Caco-2 (cell line): ENCODE measurements at regions not wholly inside any gene's neighbourhood (a gene's known extent, or its start where the extent isn't known, plus 50 kb on each side); places are given as distances from the start of the nearest gene placed in this dataset.
"Not testable (repeated sequence)": the region's sequence is repeated elsewhere in the genome, so short reads cannot be mapped to it uniquely, and the experiment has no call there.

Experiments
- BruUV-seq: library from RNA; stranded (reverse); fragments of 400-500 nt; replicated peaks from 2 replicates; lab custom pipeline; 2021; lab: Mats Ljungman, UMichigan
- CTCF ChIA-PET: fragments of 300-600 bp; sonication (Branson Sonifier 250); formaldehyde crosslinking; loops from one replicate; lab custom pipeline; 2022; ENCODE audit warnings: antibody characterized with exemption; lab: Charles Lee
- POLR2A ChIA-PET: fragments of 300-600 bp; sonication (Branson Sonifier 250); formaldehyde crosslinking; loops from one replicate; lab custom pipeline; 2022; ENCODE audit warnings: antibody characterized with exemption; lab: Charles Lee
- DNase-seq, 2 experiments: peaks; one replicate each; pipeline versions ENCODE4 v3.0.0 to v3.0.0-alpha.2; 2020 to 2022
- H3K27me3 ChIP-seq: replicated peaks from 2 replicates; pipeline ENCODE4 v1.6.0; 2011; ENCODE audit warnings: low read length; ENCODE audit not compliant: control insufficient read depth, insufficient read depth
- H3K36me3 ChIP-seq: 2 replicates; pipeline ENCODE4 v1.5.1; 2011; ENCODE audit warnings: low read length; ENCODE audit not compliant: control insufficient read depth, insufficient read depth
- H3K4me1 ChIP-seq: fragments of 250-450 bp; sonication (Bioruptor Pico); 2 replicates; pipeline ENCODE4 v1.5.1; 2020; ENCODE audit warnings: mild to moderate bottlenecking
- H3K4me3 ChIP-seq: 2 replicates; pipeline ENCODE4 v1.5.1; 2011; ENCODE audit warnings: low read depth, mild to moderate bottlenecking, control low read depth, low read length
- H3K9me3 ChIP-seq: fragments of 250-450 bp; sonication (Bioruptor Pico); 2 replicates; pipeline ENCODE4 v1.5.1; 2020; ENCODE audit warnings: mild to moderate bottlenecking, moderate library complexity
- H3K27ac Mint-ChIP-seq: one replicate; pipeline ENCODE4 v1.8.0; 2022; ENCODE audit warnings: mixed read lengths; ENCODE audit not compliant: unreplicated experiment
- H3K27me3 Mint-ChIP-seq: one replicate; pipeline ENCODE4 v1.8.0; 2022; ENCODE audit warnings: mixed read lengths; ENCODE audit not compliant: insufficient read depth, unreplicated experiment
- H3K36me3 Mint-ChIP-seq: one replicate; pipeline ENCODE4 v1.8.0; 2022; ENCODE audit warnings: mild to moderate bottlenecking, mixed read lengths; ENCODE audit not compliant: insufficient read depth, unreplicated experiment
- H3K4me1 Mint-ChIP-seq: one replicate; pipeline ENCODE4 v1.8.0; 2022; ENCODE audit warnings: low read depth, mixed read lengths; ENCODE audit not compliant: unreplicated experiment
- H3K4me3 Mint-ChIP-seq: one replicate; pipeline ENCODE4 v1.8.0; 2022; ENCODE audit warnings: mild to moderate bottlenecking, moderate library complexity, mixed read lengths; ENCODE audit not compliant: unreplicated experiment
- H3K9me3 Mint-ChIP-seq: one replicate; pipeline ENCODE4 v1.8.0; 2022; ENCODE audit warnings: mixed read lengths; ENCODE audit not compliant: unreplicated experiment
- intact Hi-C: fragments of 100-400 bp; cut with micrococcal nuclease; formaldehyde crosslinking; loops from one replicate; pipeline ENCODE4 v1.10.0; 2022; ENCODE audit not compliant: unreplicated experiment

GRCh38 chr11:49283911-49284310 is 75.5 kb upstream of the FOLH1 start:
- H3K36me3 Mint-ChIP-seq, H3K4me3 ChIP-seq, H3K4me1 ChIP-seq, CTCF ChIA-PET, DNase-seq, intact Hi-C loops, H3K9me3 Mint-ChIP-seq, H3K27me3 ChIP-seq, H3K4me3 Mint-ChIP-seq, H3K4me1 Mint-ChIP-seq, H3K27ac Mint-ChIP-seq, BruUV-seq, H3K36me3 ChIP-seq, H3K27me3 Mint-ChIP-seq, POLR2A ChIA-PET, H3K9me3 ChIP-seq: not testable (repeated sequence)

GRCh38 chr11:49283282-49283681 is 74.9 kb upstream of the FOLH1 start:
- DNase-seq, H3K36me3 Mint-ChIP-seq, H3K9me3 Mint-ChIP-seq, H3K4me3 Mint-ChIP-seq, CTCF ChIA-PET, POLR2A ChIA-PET, H3K9me3 ChIP-seq, H3K27ac Mint-ChIP-seq, H3K36me3 ChIP-seq, intact Hi-C loops, H3K4me3 ChIP-seq, H3K27me3 ChIP-seq, H3K27me3 Mint-ChIP-seq, H3K4me1 Mint-ChIP-seq, H3K4me1 ChIP-seq, BruUV-seq: not testable (repeated sequence)

DNA sequence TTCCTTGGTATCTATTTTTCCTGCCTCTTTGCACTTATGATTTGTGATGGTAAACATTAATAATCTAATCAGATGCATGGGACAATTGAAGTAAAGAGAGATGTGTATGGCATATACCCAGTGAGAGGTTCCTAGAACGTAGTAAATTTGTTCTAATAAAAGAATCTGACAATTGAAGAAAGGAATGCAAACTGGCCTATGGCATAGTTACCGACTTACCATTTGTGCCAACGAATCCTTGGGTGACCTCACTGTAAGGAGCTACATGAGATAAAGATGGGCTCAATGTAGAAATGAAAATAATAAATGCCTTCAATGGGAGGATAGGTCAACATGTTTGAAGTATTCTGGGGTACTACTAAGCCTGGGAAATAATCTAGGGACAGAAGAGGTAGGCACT is 73.7 kb upstream of the FOLH1 start:
- H3K4me3 Mint-ChIP-seq, H3K4me3 ChIP-seq, H3K36me3 Mint-ChIP-seq, H3K4me1 ChIP-seq, H3K27ac Mint-ChIP-seq, H3K27me3 Mint-ChIP-seq, intact Hi-C loops, H3K9me3 ChIP-seq, POLR2A ChIA-PET, H3K27me3 ChIP-seq, CTCF ChIA-PET, H3K9me3 Mint-ChIP-seq, BruUV-seq, H3K4me1 Mint-ChIP-seq, DNase-seq, H3K36me3 ChIP-seq: not testable (repeated sequence)

DNA sequence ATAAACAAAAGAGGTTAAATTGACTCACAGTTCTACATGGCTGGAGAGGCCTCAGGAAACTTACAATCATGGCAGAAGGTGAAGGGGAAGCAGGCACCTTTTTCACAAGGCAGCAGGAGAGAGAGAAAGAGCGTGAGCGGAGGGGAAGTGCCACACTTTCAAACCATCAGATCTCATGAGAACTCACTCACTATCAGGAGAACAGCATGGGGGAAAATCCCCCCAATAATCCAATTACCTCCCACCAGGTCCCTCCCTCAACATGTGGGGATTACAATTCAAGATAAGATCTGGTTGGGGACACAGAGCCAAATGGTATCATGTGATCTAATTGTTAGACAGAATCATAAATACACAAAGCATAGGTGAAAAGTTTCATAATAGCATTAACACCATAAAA is 69.5 kb upstream of the FOLH1 start:
- H3K27me3 ChIP-seq, H3K36me3 ChIP-seq, H3K4me3 Mint-ChIP-seq, H3K4me1 ChIP-seq, H3K9me3 Mint-ChIP-seq, H3K4me1 Mint-ChIP-seq, intact Hi-C loops, H3K4me3 ChIP-seq, POLR2A ChIA-PET, H3K9me3 ChIP-seq, H3K27me3 Mint-ChIP-seq, H3K36me3 Mint-ChIP-seq, DNase-seq, BruUV-seq, H3K27ac Mint-ChIP-seq, CTCF ChIA-PET: not testable (repeated sequence)
